ENCODE measurements at regions not wholly inside any gene's neighbourhood (a gene's known extent, or its start where the extent isn't known, plus 50 kb on each side); places are given as distances from the start of the nearest gene placed in this dataset.

DNA sequence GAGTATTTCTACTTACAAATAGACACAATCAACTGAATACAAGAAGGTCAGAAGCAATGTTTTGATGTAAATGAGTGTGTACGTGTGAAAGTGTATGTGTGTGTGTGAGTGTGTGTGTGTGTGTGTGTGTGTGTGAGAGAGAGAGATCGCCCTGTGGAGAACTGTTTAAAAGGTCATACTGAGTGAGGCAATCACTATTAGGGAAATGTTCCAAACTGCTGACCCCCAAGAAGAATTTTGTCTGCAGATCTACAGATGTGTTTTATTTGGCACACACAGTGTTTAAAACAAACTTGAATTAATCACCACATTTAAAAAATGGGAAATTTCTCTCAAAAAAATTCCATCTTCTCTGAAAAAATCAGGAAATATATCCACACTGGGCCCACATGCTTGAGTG is 1069.1 kb downstream of the SLC6A15 start:
- no peaks in the 10 kb centered on the region for H3K27me3 ChIP-seq (replicated peaks in 1 of 4; ENCODE audit: control insufficient read depth in 3 of 4, extremely low read depth in 1 of 4, insufficient read depth in 3 of 4, low read length in 3 of 4)
- H3K23ac ChIP-seq (ENCODE audit: insufficient read length), result no peak overlapping the region
- no peak overlapping the region for H3K9ac ChIP-seq (replicated peaks in 1 of 4; ENCODE audit: extremely low read depth in 1 of 4, low read depth in 3 of 4, low read length in 3 of 4)
- WGBS, 2 experiments (ENCODE audit: extremely low coverage in 1 of 2, insufficient coverage in 1 of 2, insufficient read length in 1 of 2, insufficient replicate concordance in 2 of 2, low coverage in 1 of 2, low lambda C conversion rate in 2 of 2, missing lambda C conversion rate in 1 of 2), result 86% methylated on average over 2 of the region's 2 CpGs; no CpG with 5 or more reads in 1 of the 2 experiments
- H2AK5ac ChIP-seq (ENCODE audit: low read depth, low read length), result no peak overlapping the region
- TF ChIP-seq SP2 (IDR thresholded peaks at IDR 0.05; ENCODE audit: low read length) (no peak), EZH2 (IDR thresholded peaks at IDR 0.05; ENCODE audit: low read depth, low read length, severe bottlenecking) (no peak), CTBP2 (IDR thresholded peaks at IDR 0.05; ENCODE audit: borderline replicate concordance, insufficient read depth, insufficient read length, low read length) (no peak), SP4 (IDR thresholded peaks at IDR 0.05; ENCODE audit: low read length) (no peak), GABPA (IDR thresholded peaks at IDR 0.05; ENCODE audit: borderline replicate concordance, insufficient read depth, low read length) (no peak), TCF12 (IDR thresholded peaks at IDR 0.05; ENCODE audit: low read depth, low read length) (no peak), TAF1 (IDR thresholded peaks at IDR 0.05; ENCODE audit: low read depth, low read length) (no peak), CEBPB (IDR thresholded peaks at IDR 0.05; ENCODE audit: low read depth, low read length) (no peak), BCL11A (IDR thresholded peaks at IDR 0.05; ENCODE audit: low read depth in 2 of 2, low read length in 2 of 2) (no peak), RFX5 (IDR thresholded peaks at IDR 0.05; ENCODE audit: borderline replicate concordance, low read depth, low read length) (no peak), PHF8 (conservative IDR thresholded peaks at IDR 0.05; ENCODE audit: low read depth, low read length) (no peak), ZNF274 (IDR thresholded peaks at IDR 0.05; ENCODE audit: borderline replicate concordance, extremely low read depth, low read length) (no peak), MAFK (IDR thresholded peaks at IDR 0.05; ENCODE audit: low read depth, low read length) (no peak), BRCA1 (IDR thresholded peaks at IDR 0.05; ENCODE audit: low read depth, low read length) (no peak), KDM4A (IDR thresholded peaks at IDR 0.05; ENCODE audit: low read depth, low read length, severe bottlenecking) (no peak), JUN (IDR thresholded peaks at IDR 0.05; ENCODE audit: low read depth, low read length) (no peak)
- no peak overlapping the region for H4K8ac ChIP-seq (ENCODE audit: extremely low read depth, insufficient read depth, low read length)
- DNase-seq (ENCODE audit: low read depth in 1 of 2, low spot score in 2 of 2) (no peak), FAIRE-seq (no peak)
- no peak overlapping the region for H2BK120ac ChIP-seq (replicated peaks; ENCODE audit: low read depth, low read length)
- H4K91ac ChIP-seq (replicated peaks; ENCODE audit: insufficient read length, low read length), result no peak overlapping the region
- no peak overlapping the region for H4K5ac ChIP-seq (ENCODE audit: insufficient read length, low read depth, low read length)
- no peaks in the 10 kb centered on the region for H3K4me1 ChIP-seq (replicated peaks in 1 of 4; ENCODE audit: control insufficient read depth in 3 of 4, insufficient read depth in 4 of 4, low read length in 3 of 4)
- H3K9me3 ChIP-seq (ENCODE audit: insufficient read depth in 2 of 2, low read depth in 1 of 2, low read length in 1 of 2), result no peaks in the 10 kb centered on the region
- H3K4ac ChIP-seq (replicated peaks; ENCODE audit: insufficient read length, low read depth, low read length), result no peak overlapping the region
- CTCF ChIA-PET (ENCODE audit: partially characterized antibody), result interaction anchor here (1.7 kb wide), 1 partner anchor 654 kb away, joined by 3 read pairs; no protein-coding TSS in a partner anchor
- no peak overlapping the region for H2BK15ac ChIP-seq (ENCODE audit: low read length)
- H4K20me1 ChIP-seq (replicated peaks in 1 of 2; ENCODE audit: control insufficient read depth in 1 of 2, insufficient read depth in 2 of 2, low read length in 2 of 2), result no peaks in the 10 kb centered on the region
- no peaks in the 10 kb centered on the region for H3K79me1 ChIP-seq (ENCODE audit: low read depth, low read length)
- POLR2A ChIA-PET (ENCODE audit: partially characterized antibody), result no interaction called here
- no peak overlapping the region for H3K4me3 ChIP-seq (ENCODE audit: extremely low read depth in 1 of 4, insufficient read depth in 2 of 4, low read depth in 3 of 4, low read length in 4 of 4)
- no peak overlapping the region for H2BK12ac ChIP-seq (ENCODE audit: low read depth, low read length)
- H3K79me2 ChIP-seq (ENCODE audit: control insufficient read depth in 1 of 2, insufficient read depth in 2 of 2, low read length in 2 of 2), result no peaks in the 10 kb centered on the region
- no peak overlapping the region for H3K27ac ChIP-seq (ENCODE audit: low read depth, low read length)
- peak overlapping the region; percentile 92 for H3K56ac ChIP-seq (replicated peaks; ENCODE audit: insufficient read length, low read depth, low read length)
- H2AFZ ChIP-seq (ENCODE audit: low read length), result no peak overlapping the region
- H3K23me2 ChIP-seq (ENCODE audit: low read depth, low read length), result no peaks in the 10 kb centered on the region; the same call in 1 of the 2 replicates
- no peak overlapping the region for H2BK5ac ChIP-seq (ENCODE audit: low read depth, low read length)
- no peak overlapping the region for H3K14ac ChIP-seq (ENCODE audit: insufficient read length)
- no peak overlapping the region for H2BK20ac ChIP-seq (ENCODE audit: low read length)
- no peak overlapping the region for H3K18ac ChIP-seq (ENCODE audit: extremely low read depth, low read length)
- no peak overlapping the region for H3K4me2 ChIP-seq (ENCODE audit: insufficient read depth in 1 of 2, low read depth in 2 of 2, low read length in 2 of 2)
- H3K36me3 ChIP-seq (ENCODE audit: control insufficient read depth in 2 of 4, insufficient read depth in 4 of 4, low read length in 3 of 4), result no peaks in the 10 kb centered on the region

All from H1 (cell line).